ENCODE measurements at regions not wholly inside any gene's neighbourhood (a gene's known extent, or its start where the extent isn't known, plus 50 kb on each side); places are given as distances from the start of the nearest gene placed in this dataset.
A peak's percentile ranks its signal among the peaks of the same experiment; 100 is the strongest.
"Not testable (repeated sequence)": the region's sequence is repeated elsewhere in the genome, so short reads cannot be mapped to it uniquely, and the experiment has no call there.

DNA sequence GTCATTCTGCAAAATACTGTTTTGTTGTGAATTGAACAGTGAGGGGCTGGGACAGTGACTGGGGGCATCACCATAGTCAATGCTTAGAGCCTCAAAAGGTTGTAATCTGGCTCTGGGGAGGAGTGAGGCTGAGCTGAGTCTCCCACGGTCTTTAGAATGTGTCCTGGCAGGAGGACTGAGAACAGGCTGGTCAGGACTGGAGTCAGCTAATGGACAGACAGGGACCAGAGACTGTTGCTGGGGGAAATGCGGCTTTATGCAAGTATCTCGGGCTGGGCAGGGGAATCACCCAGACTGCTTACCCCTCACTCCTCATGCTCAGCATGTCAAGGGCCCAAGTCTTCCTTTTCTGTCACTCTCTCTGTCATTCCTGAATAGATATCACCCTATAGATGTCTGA is 346.5 kb downstream of the TYW1 start:
- in situ Hi-C loops (cut with HindIII; ENCODE audit: low pct_unique_long_range_greater_than_20kb, low sequenced_read_pairs): no loop called here
- DNase-seq (ENCODE audit: low read depth in 1 of 2, low spot score in 1 of 2): no peak
- no peak for TF ChIP-seq JUND (IDR thresholded peaks at IDR 0.05; ENCODE audit: low read depth)

DNA sequence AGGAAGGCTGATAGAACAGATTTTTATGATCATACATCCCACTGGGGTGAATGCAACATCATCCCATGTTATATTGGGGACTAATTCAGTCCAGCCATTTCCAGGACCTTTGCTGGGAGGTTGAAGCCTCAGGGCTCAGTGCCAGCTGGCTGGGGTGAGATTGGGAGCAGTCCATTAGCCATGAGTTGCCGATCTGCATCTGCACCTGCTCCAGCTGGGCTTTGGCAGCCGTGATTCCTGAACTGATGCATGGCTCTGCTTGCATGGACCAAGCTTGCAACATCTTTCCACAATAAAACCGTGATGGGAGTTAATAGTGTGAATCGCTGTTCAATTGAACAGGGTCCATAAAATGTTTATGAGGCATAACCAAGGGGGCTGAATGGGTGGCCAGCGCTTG is 346.9 kb downstream of the TYW1 start:
- in situ Hi-C loops (cut with HindIII; ENCODE audit: low pct_unique_long_range_greater_than_20kb, low sequenced_read_pairs): no loop called here
- TF ChIP-seq JUND (IDR thresholded peaks at IDR 0.05; ENCODE audit: low read depth): no peak
- DNase-seq (ENCODE audit: low read depth in 1 of 2, low spot score in 1 of 2): no peak

DNA sequence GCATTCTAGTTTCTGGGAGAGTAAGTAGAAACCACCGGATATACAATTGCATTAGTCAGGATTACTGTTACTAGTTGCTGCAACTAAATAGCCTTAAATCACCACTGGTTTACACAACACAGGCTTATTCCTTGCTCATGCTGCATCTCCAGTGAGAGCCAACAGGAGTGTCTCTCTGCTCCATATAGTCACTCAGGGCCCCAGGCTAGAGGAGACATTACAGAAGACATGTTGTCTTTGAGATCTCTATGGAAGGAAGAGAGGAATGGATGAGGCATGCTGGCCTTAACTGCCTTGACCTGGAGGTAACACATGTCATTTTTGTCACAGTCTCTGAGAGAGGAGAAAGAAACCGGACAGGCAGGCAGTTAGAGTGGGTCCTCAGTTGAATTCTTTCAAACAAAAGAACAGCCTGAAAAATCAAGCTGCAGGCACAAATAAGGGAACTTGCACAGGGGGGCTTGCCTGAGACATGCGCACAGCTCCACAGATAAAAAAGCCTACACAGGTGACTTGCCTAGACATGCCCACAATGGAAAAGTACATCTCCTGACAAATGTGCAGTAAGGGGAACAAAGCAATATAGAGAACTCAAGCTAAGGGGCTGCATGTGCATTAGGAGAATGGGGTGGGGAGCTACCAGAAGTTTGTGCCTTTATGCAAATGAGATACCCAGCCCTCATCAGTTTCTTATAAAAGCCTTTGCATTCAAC is 348.0 kb downstream of the TYW1 start:
- TF ChIP-seq JUND (IDR thresholded peaks at IDR 0.05; ENCODE audit: low read depth): no peak
- no peak for DNase-seq (ENCODE audit: low read depth in 1 of 2, low spot score in 1 of 2)
- in situ Hi-C loops (cut with HindIII; ENCODE audit: low pct_unique_long_range_greater_than_20kb, low sequenced_read_pairs): no loop called here

DNA sequence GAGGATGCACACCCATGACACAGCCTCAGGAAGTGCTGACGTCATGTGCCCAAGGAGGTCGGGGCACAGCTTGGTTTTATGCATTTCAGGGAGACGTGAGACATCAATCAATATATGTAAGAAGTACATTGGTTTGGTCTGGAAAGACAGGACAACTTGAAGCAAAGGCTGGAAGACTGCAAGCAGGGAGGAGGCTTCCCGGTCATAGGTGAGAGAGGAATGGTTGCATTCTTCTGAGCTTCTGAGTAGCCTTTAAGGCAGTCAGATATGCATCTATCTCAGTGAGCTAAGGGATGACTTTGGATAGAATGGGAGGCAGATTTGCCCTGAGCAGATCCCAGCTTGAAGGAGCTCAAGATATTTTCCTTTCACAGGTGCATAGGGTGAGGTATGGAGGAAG is 349.5 kb downstream of the TYW1 start:
- DNase-seq (ENCODE audit: low read depth in 1 of 2, low spot score in 1 of 2): no peak
- in situ Hi-C loops (cut with HindIII; ENCODE audit: low pct_unique_long_range_greater_than_20kb, low sequenced_read_pairs): no loop called here
- no peak for TF ChIP-seq JUND (IDR thresholded peaks at IDR 0.05; ENCODE audit: low read depth)

DNA sequence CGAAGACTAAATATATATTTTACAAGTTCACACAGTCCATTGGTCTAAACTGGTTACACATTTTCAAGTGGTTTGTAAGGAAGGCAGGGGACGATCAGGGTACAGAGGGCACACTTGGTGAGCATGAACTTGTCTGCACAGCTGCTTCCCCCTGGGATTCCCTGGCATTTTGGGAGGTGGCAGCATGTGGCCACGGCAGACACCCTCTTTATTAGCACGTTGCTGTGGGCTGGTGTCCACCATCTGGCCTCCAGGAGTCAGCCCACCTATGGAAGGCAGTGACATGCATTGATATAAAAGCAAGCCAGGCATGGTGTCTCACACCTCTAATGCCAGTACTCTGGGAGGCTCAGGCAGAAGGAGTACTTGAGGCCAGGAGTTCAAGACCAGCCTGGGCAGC is 350.2 kb downstream of the TYW1 start:
- in situ Hi-C loops (cut with HindIII; ENCODE audit: low pct_unique_long_range_greater_than_20kb, low sequenced_read_pairs): no loop called here
- no peak for TF ChIP-seq JUND (IDR thresholded peaks at IDR 0.05; ENCODE audit: low read depth)
- no peak for DNase-seq (ENCODE audit: low read depth in 1 of 2, low spot score in 1 of 2)

DNA sequence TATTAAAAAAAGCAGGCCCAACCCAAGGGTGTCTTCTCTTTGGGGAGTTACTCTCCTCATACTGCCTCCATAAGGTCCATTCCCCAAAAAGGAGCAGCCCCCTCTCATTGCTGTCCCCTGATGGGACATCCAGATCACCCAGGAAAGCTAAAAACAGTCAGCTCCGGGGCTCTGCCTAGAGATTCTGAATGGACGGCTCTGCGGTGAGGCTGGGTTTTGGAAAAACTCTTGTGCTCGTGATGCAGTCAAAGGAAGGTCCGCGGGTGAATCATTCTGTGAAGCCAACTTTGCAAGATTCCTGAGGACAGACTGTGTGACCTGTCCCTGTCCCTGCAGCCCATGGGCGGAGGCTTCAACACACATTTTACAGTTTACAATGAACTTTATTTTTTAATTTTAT is 351.5 kb downstream of the TYW1 start:
- TF ChIP-seq JUND (IDR thresholded peaks at IDR 0.05; ENCODE audit: low read depth): no peak
- no peak for DNase-seq (ENCODE audit: low read depth in 1 of 2, low spot score in 1 of 2)
- in situ Hi-C loops (cut with HindIII; ENCODE audit: low pct_unique_long_range_greater_than_20kb, low sequenced_read_pairs): no loop called here

DNA sequence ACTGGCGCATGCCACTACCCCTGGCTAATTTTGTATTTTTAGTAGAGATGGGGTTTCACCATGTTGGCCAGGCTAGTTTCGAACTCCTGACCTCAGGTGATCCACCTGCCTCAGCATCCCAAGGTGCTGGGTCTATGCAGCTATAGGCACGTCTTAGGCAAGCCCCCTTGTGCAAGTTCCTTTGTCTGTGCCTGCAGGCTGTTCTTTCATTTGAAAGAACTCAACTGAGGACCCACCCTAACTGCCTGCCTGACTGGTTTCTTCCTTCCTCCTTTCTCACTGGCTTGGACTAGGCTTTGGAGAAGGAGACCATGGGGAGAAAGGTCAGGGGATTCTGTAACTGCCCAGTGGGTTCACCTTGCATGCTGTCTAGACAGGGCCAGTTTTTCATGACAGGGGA is 361.0 kb downstream of the TYW1 start:
- DNase-seq (ENCODE audit: low read depth in 1 of 2, low spot score in 1 of 2); in situ Hi-C loops (cut with HindIII; ENCODE audit: low pct_unique_long_range_greater_than_20kb, low sequenced_read_pairs): not testable (repeated sequence)

DNA sequence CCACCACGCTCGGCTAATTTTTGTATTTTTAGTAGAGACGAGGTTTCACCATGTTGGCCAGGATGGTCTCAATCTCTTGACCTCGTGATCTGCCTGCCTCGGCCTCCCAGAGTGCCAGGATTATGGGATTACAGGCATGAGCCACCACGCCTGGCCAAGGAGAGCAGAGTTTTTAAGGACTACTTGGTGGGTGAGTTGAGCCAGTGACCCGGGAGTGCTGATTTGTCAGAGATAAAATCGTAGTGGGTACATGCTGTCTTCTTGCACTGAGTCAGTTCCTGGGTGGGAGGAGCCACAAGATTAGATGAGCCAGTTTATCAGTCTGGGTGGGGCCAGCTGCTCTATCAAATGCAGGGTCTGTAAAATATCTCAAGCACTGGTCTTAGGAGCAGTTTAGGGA is 361.7 kb downstream of the TYW1 start:
- in situ Hi-C loops (cut with HindIII; ENCODE audit: low pct_unique_long_range_greater_than_20kb, low sequenced_read_pairs); DNase-seq (ENCODE audit: low read depth in 1 of 2, low spot score in 1 of 2): not testable (repeated sequence)

DNA sequence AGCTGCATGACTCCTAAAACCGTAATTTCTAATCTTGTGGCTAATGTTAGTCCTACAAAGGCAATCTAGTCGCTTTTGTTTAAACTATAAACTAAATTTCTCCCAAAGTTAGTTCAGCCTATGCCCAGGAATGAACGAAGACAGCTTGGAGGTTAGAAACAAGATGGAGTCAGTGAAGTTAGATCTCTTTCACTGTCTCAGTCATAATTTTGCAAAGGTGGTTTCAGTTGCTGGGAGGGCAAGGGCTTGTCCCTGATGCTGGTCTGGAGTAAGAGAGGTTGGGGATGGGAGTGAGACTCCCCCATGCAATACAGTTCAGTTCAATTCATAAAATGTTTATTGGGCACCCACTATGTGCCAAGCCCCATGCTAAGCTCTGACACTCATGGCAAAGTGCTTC is 362.1 kb downstream of the TYW1 start:
- in situ Hi-C loops (cut with HindIII; ENCODE audit: low pct_unique_long_range_greater_than_20kb, low sequenced_read_pairs): not testable (repeated sequence)

DNA sequence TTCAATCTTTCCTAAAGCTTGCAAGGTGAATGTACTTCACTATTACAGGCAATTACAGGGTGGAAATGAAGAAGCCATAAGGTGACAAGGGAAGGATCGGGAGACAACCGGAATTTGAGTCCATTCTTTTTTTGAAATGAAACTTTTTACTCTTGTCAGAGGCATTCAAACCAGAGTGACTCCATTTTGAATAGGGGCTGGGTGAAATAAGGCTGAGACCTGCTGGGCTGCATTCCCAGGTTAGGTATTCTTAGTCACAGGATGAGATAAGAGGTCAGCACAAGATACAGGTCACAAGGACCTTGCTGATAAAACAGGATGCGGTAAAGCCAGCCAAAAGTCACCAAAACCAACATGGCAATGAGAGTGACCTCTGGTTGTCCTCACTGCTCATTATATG is 363.3 kb downstream of the TYW1 start:
- in situ Hi-C loops (cut with HindIII; ENCODE audit: low pct_unique_long_range_greater_than_20kb, low sequenced_read_pairs): no loop called here
- DNase-seq (ENCODE audit: low read depth in 1 of 2, low spot score in 1 of 2): no peak

More for the DNA sequence above, 362.1 kb downstream of the TYW1 start:
- not testable (repeated sequence) for DNase-seq (ENCODE audit: low read depth in 1 of 2, low spot score in 1 of 2)

DNA sequence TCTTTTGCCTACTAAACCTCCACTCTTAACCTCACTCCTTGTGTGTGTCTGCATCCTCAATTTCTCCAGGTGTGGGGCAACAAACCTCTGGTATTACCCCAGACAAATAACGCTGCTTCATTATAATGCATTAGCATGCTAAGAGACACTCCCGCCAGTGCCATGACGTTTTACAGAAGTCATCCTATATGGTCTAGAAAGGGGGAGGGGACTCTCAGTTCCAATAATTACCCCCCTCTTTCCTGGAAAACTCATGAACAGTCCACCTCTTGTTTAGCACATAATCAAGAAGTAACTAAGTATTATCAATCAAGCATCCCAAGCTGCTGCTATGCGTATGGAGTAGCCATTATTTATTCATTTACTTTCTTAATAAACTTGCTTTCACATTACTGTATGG is 364.5 kb downstream of the TYW1 start:
- no peak for DNase-seq (ENCODE audit: low read depth in 1 of 2, low spot score in 1 of 2)
- TF ChIP-seq JUND (IDR thresholded peaks at IDR 0.05; ENCODE audit: low read depth): no peak

More for the DNA sequence above, 363.3 kb downstream of the TYW1 start:
- TF ChIP-seq JUND (IDR thresholded peaks at IDR 0.05; ENCODE audit: low read depth): no peak

DNA sequence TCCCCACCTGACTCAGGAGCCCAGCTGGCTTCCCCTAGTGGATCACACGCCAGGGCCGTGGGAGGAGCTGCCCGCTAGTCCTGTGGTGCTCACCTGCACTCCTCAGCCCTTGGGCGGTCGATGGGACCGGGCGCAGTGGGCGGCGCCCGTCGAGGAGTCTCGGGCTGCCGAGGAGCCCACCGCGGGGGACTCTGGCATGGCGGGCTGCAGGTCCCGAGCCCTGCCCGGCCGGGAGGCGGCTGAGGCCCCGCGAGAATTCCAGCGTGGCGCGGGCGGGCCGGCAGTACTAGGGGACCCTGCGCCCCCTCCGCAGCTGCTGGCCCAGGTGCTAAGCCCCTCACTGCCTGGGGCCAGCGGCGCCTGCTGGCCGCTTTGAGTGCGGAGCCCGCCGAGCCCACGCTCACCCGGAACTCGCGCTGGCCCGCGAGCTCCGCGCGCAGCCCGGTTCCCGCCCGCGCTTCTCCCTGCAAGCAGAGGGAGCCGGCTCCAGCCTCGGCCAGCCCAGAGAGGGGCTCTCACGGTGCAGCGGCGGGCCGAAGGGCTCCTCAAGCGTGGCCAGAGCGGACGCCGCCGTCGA is 367.9 kb downstream of the TYW1 start:
- TF ChIP-seq JUND (IDR thresholded peaks at IDR 0.05; ENCODE audit: low read depth): no peak
- DNase-seq (ENCODE audit: low read depth in 1 of 2, low spot score in 1 of 2): no peak
- in situ Hi-C loops (cut with HindIII; ENCODE audit: low pct_unique_long_range_greater_than_20kb, low sequenced_read_pairs): no loop called here

More for the DNA sequence above, 364.5 kb downstream of the TYW1 start:
- in situ Hi-C loops (cut with HindIII; ENCODE audit: low pct_unique_long_range_greater_than_20kb, low sequenced_read_pairs): no loop called here

DNA sequence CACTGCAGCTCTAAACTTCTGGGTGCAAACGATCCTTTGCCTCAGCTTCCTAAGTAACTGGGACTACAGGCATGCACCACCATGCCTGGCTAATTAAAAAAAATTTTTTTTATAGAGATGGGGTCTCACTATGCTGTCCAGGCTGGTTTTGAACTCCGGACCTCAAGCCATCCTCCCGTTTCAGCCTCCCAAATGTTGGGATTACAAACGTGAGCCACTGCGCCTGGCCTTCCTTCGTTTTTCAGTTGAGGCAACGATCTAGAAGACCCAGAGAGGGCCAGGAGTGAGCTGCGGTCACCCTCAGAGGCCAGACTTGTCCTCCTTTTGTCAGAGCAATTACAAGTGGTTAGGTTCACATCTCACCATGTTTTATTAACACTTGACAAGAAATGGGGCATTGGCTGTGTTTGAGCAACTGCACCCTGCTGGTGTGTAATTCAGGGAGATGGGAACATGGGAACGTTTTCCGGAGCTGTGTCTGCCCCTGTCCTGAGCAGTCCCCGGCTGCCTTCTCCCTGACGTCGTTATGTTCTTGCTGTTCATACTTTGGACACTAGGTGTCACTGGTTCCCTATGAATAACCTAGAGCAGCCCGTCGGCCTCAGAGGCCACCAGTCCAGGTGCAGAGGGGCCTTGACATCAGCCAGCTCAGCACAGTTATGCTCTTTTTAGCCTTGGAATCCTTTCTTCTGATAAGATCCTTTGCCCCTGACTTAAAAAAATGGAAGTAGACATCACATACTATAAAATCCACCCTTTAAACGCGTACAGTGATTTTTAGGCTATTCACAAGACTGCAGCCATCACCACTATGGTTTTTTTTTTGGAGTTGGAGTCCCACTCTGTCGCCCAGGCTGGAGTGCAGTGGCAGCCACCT is 375.0 kb downstream of the TYW1 start:
- peak; percentile 88 to 93 for DNase-seq (ENCODE audit: low read depth in 1 of 2, low spot score in 1 of 2)
- in situ Hi-C loops (cut with HindIII; ENCODE audit: low pct_unique_long_range_greater_than_20kb, low sequenced_read_pairs): no loop called here
- no peak for TF ChIP-seq JUND (IDR thresholded peaks at IDR 0.05; ENCODE audit: low read depth)

DNA sequence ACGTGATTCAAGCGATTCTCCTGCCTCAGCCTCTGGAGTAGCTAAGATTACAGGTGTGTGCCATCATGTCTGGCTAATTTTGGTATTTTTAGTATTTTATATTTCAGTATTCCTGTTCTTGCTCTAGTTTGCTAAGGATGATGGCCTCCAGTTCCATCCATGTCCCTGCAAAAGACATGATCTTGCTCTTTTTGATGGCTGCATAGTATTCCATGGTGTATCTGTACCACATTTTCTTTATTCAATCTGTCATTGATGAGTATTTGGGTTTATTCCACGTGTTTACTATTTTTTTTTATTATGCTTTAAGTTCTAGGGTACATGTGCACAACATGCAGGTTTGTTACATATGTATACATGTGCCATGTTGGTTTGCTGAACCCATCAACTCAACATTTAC is 376.8 kb downstream of the TYW1 start:
- in situ Hi-C loops (cut with HindIII; ENCODE audit: low pct_unique_long_range_greater_than_20kb, low sequenced_read_pairs); DNase-seq (ENCODE audit: low read depth in 1 of 2, low spot score in 1 of 2): not testable (repeated sequence)
